HG02759 (cell line): ENCODE measurements at regions not wholly inside any gene's neighbourhood (a gene's known extent, or its start where the extent isn't known, plus 50 kb on each side); places are given as distances from the start of the nearest gene placed in this dataset.

Source experiments
- ATAC-seq: cut with Tn5 transposase; IDR thresholded peaks from one replicate; pipeline ENCODE4 v1.9.1; 2021; ENCODE audit warnings: mild to moderate bottlenecking, moderate library complexity; ENCODE audit not compliant: unreplicated experiment

DNA sequence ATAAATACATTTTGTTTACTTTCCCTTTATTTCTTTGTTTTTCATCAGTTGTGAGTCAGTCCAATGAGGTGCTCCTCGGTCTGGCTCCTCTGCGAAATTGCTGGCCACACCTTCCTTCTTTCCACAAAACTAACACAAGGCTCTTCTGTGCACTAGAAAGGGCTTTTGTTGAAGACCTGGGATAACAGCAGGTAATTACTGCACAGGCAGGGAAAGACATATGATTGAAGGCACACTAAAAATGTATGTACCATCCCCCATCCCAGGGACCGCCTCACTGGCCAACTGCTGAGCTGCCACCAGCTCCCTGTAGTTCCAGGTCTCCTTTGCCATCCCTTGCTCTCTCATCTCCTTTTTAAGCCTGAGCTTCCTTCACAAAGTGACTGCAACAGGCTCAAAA lies 180.5 kb downstream of the EFNB2 start:
- no peak for ATAC-seq

DNA sequence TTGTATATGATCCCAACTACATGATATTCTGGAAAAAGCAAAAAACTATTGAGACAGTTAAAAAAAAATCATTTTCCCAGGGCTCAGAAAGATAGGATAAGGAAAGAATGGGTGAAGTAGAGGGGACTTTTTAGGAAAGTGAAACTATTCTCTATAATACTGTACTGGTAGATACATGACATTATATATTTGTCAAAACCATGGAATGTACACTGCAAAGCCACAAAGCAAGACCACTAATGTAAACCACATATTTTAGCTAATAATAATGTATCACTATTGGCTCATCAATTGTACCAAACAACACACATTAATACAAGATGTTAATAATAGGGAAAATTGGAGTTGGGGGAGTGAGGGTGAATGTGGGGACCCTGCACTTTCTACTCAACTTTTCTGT lies 182.6 kb downstream of the EFNB2 start:
- no peak for ATAC-seq

DNA sequence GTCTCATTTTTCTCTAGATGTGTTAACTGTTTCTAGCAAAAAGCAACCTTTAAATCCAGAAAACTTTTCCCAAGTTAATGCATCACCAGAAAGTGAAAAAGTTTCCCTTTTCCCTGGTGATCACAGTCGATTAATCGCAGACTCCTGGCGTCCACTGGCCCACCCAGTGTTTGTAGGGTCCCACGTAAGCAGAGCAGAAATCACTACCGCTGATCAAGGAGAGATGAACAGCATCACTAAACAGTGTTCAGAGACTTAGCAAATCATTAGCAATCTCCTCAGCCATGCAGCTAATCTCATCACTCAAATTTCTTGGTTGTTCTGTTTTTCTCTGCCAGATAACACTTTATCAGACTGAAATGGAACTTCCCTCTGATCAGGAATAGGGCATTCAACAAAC lies 184.2 kb downstream of the EFNB2 start:
- no peak for ATAC-seq

GRCh38 chr13:106350208-106350607 lies 185.3 kb downstream of the EFNB2 start:
- ATAC-seq: no peak

- ATAC-seq: no peak
These were observed 186.2 kb downstream of the EFNB2 start for GRCh38 chr13:106349080-106349931.

DNA sequence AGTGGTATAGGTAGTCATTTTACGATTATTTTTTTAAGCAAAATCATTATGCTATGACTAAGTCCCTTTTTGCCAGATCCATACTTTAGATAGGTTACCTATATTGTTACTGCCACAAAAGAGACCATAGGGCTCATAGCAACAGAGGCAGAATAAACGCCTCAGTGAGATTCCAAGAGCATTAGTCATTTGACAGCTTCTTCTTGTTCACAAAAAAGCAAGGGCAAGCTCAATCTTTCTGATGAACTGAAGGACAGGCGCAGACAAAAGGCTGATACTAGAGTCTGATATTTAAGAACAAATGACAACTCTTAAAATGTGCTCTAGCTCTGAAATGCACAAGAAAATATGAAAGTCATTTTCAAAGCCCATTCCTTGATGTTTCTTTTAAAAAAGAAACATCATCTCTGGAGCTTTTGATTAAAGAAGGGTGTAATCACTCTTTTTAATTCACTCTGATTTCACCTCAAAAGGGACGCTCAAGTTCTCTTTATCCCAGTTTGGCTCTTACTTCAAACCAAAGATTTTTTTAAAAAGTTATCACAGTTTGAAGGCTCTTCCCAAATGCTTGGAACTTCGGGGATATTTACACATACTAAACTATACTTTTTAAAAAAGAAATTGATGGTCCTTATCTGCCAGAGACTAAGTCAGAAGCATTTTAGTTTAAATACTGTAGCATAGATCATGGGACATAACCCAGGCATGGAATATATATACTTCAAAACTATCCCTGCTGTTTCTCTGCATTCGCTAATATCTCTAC lies 187.2 kb downstream of the EFNB2 start:
- ATAC-seq: no peak

DNA sequence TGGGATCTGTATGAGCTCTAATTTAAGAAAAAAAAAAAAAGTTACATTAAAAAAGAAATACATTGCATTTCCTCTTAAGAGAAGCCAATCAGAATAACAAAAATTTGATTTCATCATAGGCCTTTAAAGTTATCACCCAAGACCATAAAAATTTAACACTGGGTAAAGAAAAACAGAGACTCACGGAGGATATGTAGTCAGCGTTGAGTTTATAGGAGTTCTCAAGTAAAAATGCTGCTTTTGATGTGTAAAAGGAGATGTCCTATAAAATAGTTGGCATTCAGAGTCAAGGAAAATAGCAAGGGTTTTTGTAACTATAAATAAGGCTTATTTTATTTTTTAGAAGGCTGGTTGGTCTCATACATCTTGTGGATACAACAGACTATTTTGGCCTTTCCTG lies 191.1 kb downstream of the EFNB2 start:
- ATAC-seq: no peak

GRCh38 chr13:106343836-106344235 lies 191.6 kb downstream of the EFNB2 start:
- no peak for ATAC-seq

- ATAC-seq: no peak
These were observed 195.2 kb downstream of the EFNB2 start for GRCh38 chr13:106340249-106340648.

GRCh38 chr13:106337096-106337850 lies 198.2 kb downstream of the EFNB2 start:
- ATAC-seq: no peak

DNA sequence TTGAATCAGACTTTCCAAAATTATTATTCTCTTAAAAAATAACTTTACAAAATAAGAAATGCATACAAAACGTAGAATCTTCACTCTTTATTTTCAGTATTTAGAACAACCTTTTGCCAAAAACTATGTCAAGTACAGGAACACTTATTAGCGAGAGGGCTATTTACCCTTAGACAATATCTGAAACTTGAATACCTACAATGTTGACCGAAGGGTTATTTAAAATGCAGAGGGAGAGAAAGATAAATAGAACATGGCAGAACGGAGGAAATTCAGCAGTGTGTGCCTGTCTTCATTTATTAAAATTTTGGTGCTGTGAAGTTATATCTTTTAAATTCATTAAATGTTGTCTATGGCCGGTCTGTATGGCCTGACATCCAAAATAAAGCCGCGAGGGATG lies 198.8 kb downstream of the EFNB2 start:
- no peak for ATAC-seq

DNA sequence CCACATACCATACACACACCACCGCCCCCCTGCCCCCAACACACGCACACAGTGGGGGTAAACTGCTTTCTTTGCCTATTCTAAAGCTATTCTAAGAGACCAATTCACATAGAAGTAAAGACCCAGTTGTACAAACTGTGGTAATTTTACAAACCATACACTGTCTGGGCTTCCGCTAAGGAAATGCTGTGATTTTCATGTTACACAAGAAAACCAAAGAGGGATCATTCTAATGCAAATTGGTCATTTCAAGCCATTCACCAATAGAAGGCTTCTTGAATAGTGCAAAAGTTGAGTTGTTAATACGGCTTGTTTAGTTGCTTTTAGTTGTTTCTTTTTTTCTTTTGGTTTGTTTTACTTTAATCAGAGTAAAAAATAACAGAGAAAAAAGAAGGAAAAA lies 202.8 kb downstream of the EFNB2 start:
- no peak for ATAC-seq

GRCh38 chr13:106331116-106331515 lies 204.3 kb downstream of the EFNB2 start:
- no peak for ATAC-seq

GRCh38 chr13:106329941-106330340 lies 205.5 kb downstream of the EFNB2 start:
- ATAC-seq: no peak

GRCh38 chr13:106326751-106327150 lies 208.7 kb downstream of the EFNB2 start:
- no peak for ATAC-seq

- no peak for ATAC-seq
These were observed 211.0 kb downstream of the EFNB2 start for GRCh38 chr13:106324444-106324843.

GRCh38 chr13:106322628-106323027 lies 212.8 kb downstream of the EFNB2 start:
- no peak for ATAC-seq

- ATAC-seq: no peak
These were observed 216.5 kb downstream of the EFNB2 start for GRCh38 chr13:106318941-106319411.

DNA sequence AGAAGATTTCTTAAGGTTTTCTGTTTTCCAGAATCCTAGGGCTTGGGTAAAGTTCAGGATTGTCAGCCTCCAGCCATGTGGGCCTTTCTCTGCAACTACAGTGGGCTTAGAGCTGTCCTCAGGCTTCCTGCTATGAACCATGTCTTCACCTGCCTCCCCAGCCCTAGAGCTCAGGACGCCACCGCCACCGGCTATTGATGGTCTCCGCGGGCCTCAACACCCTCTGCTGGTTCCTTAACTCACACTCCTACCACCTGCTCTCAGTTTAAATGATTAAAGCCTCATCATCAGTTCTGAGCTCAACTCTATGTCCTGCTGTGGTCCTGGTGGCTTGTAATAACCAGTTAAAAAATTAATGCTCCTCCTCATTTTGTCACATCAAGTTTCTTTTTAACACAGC lies 221.0 kb downstream of the EFNB2 start:
- no peak for ATAC-seq

- ATAC-seq: no peak
These were observed 224.5 kb downstream of the EFNB2 start for GRCh38 chr13:106311004-106311403.

- ATAC-seq: no peak
These were observed 225.1 kb downstream of the EFNB2 start for GRCh38 chr13:106310291-106310865.
